HEK293 (cell line): ENCODE measurements at regions not wholly inside any gene's neighbourhood (a gene's known extent, or its start where the extent isn't known, plus 50 kb on each side); places are given as distances from the start of the nearest gene placed in this dataset.

ENCODE experiments used
- CTCF ChIA-PET: fragments of 350-600 bp; formaldehyde crosslinking; extraction: SDS; loops from one replicate; lab custom pipeline; 2021; ENCODE audit warnings: antibody characterized with exemption; lab: Yijun Ruan, JAX
- POLR2A ChIA-PET: fragments of 300-600 bp; formaldehyde crosslinking; extraction: SDS; loops from one replicate; lab custom pipeline; 2020; ENCODE audit warnings: antibody characterized with exemption, inconsistent platforms; lab: Yijun Ruan, JAX
- H3K27ac ChIP-seq: fragments of 200-500 bp; sonication (Bioruptor generic); 2 replicates; pipeline ENCODE4 v1.5.1; 2014; ENCODE audit warnings: low read depth, low read length, control low read depth, inconsistent platforms; ENCODE audit errors: extremely low read depth
- H3K36me3 ChIP-seq, 2 experiments: fragments of 200-500 bp in 1 of 2; sonication (Bioruptor generic) in 1 of 2; 1 replicate in 1 of 2; 2 replicates in 1 of 2; pipeline ENCODE4 v1.5.1; 2014 to 2017; ENCODE audit warnings: inconsistent platforms in 2 of 2, low read length in 2 of 2; ENCODE audit not compliant: control insufficient read depth in 2 of 2, insufficient read depth in 1 of 2
- H3K4me1 ChIP-seq: fragments of 200-500 bp; sonication (Bioruptor generic); 2 replicates; pipeline ENCODE4 v1.5.1; 2014; ENCODE audit warnings: mild to moderate bottlenecking, low read length, inconsistent platforms; ENCODE audit not compliant: control insufficient read depth, insufficient read depth
- H3K4me3 ChIP-seq: 2 replicates; pipeline ENCODE4 v1.5.1; 2011; ENCODE audit warnings: low read depth, mild to moderate bottlenecking, control low read depth, low read length, moderate library complexity
- H3K9me3 ChIP-seq: fragments of 200-500 bp; sonication (Bioruptor generic); 2 replicates; pipeline ENCODE4 v1.5.1; 2014; ENCODE audit warnings: low read depth, low read length, inconsistent platforms; ENCODE audit not compliant: control insufficient read depth, insufficient read depth
- PRDM2 ChIP-seq: fragments of 450-650 bp; formaldehyde crosslinking; IDR thresholded peaks from 2 replicates; pipeline ENCODE4 v1.5.1; 2016; ENCODE audit warnings: missing biosample characterization, missing genetic modification characterization, borderline replicate concordance
- SCRT2 ChIP-seq: fragments of 450-650 bp; formaldehyde crosslinking; IDR thresholded peaks from 2 replicates; pipeline ENCODE4 v1.5.1; 2016; ENCODE audit warnings: missing biosample characterization, missing genetic modification characterization
- ZEB2 ChIP-seq: fragments of 450-650 bp; formaldehyde crosslinking; IDR thresholded peaks from 2 replicates; pipeline ENCODE4 v1.5.1; 2016; ENCODE audit warnings: missing biosample characterization, missing genetic modification characterization
- ZIC2 ChIP-seq: fragments of 450-650 bp; formaldehyde crosslinking; IDR thresholded peaks from 2 replicates; pipeline ENCODE4 v1.5.1; 2016; ENCODE audit warnings: missing biosample characterization, missing genetic modification characterization
- ZNF121 ChIP-seq: fragments of 450-650 bp; formaldehyde crosslinking; IDR thresholded peaks from 2 replicates; pipeline ENCODE4 v1.5.1; 2016; ENCODE audit warnings: missing biosample characterization, missing genetic modification characterization
- ZNF155 ChIP-seq: fragments of 450-650 bp; formaldehyde crosslinking; IDR thresholded peaks from 2 replicates; pipeline ENCODE4 v1.5.1; 2016; ENCODE audit warnings: missing biosample characterization, missing genetic modification characterization
- ZNF174 ChIP-seq: fragments of 450-650 bp; formaldehyde crosslinking; IDR thresholded peaks from 2 replicates; pipeline ENCODE4 v1.5.0; 2017; ENCODE audit warnings: missing biosample characterization, mild to moderate bottlenecking, missing genetic modification characterization
- ZNF175 ChIP-seq: fragments of 450-650 bp; formaldehyde crosslinking; IDR thresholded peaks from 2 replicates; pipeline ENCODE4 v1.5.1; 2016; ENCODE audit warnings: missing biosample characterization, missing genetic modification characterization
- ZNF19 ChIP-seq: fragments of 450-650 bp; formaldehyde crosslinking; IDR thresholded peaks from 2 replicates; pipeline ENCODE4; 2016; ENCODE audit warnings: missing biosample characterization, missing genetic modification characterization, low read depth
- ZNF302 ChIP-seq: fragments of 450-650 bp; formaldehyde crosslinking; IDR thresholded peaks from 2 replicates; pipeline ENCODE4 v1.5.1; 2016; ENCODE audit warnings: missing biosample characterization, missing genetic modification characterization, low read depth
- ZNF48 ChIP-seq: fragments of 450-650 bp; formaldehyde crosslinking; IDR thresholded peaks from 2 replicates; pipeline ENCODE4 v1.5.1; 2016; ENCODE audit warnings: missing biosample characterization, missing genetic modification characterization
- ZNF544 ChIP-seq: fragments of 450-650 bp; formaldehyde crosslinking; IDR thresholded peaks from 2 replicates; pipeline ENCODE4 v1.5.0; 2017; ENCODE audit warnings: missing biosample characterization, missing genetic modification characterization
- ZNF580 ChIP-seq: fragments of 450-650 bp; formaldehyde crosslinking; IDR thresholded peaks from 2 replicates; pipeline ENCODE4 v1.5.1; 2016; ENCODE audit warnings: missing biosample characterization, missing genetic modification characterization
- ZNF596 ChIP-seq: fragments of 450-650 bp; IDR thresholded peaks from 2 replicates; pipeline ENCODE4 v1.5.0; 2018; ENCODE audit warnings: missing biosample characterization, mild to moderate bottlenecking, missing genetic modification characterization, moderate library complexity
- ZNF621 ChIP-seq: fragments of 450-650 bp; formaldehyde crosslinking; IDR thresholded peaks from 2 replicates; pipeline ENCODE4 v1.5.1; 2017; ENCODE audit warnings: missing biosample characterization, missing genetic modification characterization
- ZNF624 ChIP-seq: fragments of 450-650 bp; formaldehyde crosslinking; IDR thresholded peaks from 2 replicates; pipeline ENCODE4 v1.5.1; 2017; ENCODE audit warnings: missing biosample characterization, missing genetic modification characterization
- ZNF701 ChIP-seq: fragments of 450-650 bp; formaldehyde crosslinking; IDR thresholded peaks from 2 replicates; pipeline ENCODE4 v1.5.1; 2016; ENCODE audit warnings: missing biosample characterization, missing genetic modification characterization
- ZSCAN23 ChIP-seq: fragments of 450-650 bp; formaldehyde crosslinking; IDR thresholded peaks from 2 replicates; pipeline ENCODE4 v1.5.1; 2016; ENCODE audit warnings: missing biosample characterization, missing genetic modification characterization
- TF ChIP-seq, protein P1 (sequence below): fragments of 450-650 bp; formaldehyde crosslinking; IDR thresholded peaks from 2 replicates; pipeline ENCODE4 v1.5.1; 2016; ENCODE audit warnings: missing biosample characterization, missing genetic modification characterization
- TF ChIP-seq, protein P2 (sequence below): fragments of 450-650 bp; formaldehyde crosslinking; IDR thresholded peaks from 2 replicates; pipeline ENCODE4 v1.5.1; 2016; ENCODE audit warnings: missing biosample characterization, missing genetic modification characterization
- TF ChIP-seq, protein P3 (sequence below): fragments of 450-650 bp; formaldehyde crosslinking; IDR thresholded peaks from 2 replicates; pipeline ENCODE4 v1.5.1; 2016; ENCODE audit warnings: missing biosample characterization, missing genetic modification characterization, low read depth

DNA sequence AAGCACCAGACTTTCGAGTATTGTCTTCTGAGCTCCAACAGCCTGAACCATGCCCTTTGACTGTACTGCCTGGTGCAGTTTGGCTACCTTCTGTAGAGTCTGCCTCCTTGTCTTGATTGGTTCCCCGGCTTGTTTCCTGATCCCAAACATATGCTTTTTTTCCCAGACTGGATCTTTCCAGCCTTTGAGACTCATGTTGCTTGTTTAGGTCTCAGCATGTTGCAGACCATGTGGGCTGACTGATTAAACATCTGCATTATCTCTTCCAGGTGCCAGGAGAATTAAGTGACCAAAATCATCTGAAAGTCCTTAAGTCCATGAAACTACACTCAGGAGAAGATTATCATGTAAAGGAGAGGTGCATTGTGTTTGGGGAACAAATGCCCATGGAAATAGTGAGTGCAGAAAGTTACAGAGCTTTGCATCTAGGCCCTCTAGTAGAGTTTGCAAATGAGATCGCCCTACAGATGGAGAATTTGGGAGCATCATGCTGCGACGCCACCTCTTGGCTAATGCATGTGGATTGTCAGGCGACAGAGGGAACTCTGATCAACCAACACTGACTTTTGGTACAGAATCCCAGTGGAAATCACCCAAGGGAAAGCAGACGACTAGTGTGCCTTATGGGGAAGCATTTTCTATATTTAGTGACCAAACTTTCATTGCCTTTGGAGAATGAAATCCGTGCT, 188.8 kb downstream of the BLID start:
- no peaks in the 10 kb centered on the region for H3K36me3 ChIP-seq
- no peak for TF ChIP-seq ZIC2 (tag by site-specific recombination)
- no peak for TF ChIP-seq PRDM2 (tag by site-specific recombination)
- TF ChIP-seq ZNF624 (tag by site-specific recombination) = no peak
- TF ChIP-seq ZNF48 (tag by site-specific recombination) = no peak
- TF ChIP-seq, protein P1, sequence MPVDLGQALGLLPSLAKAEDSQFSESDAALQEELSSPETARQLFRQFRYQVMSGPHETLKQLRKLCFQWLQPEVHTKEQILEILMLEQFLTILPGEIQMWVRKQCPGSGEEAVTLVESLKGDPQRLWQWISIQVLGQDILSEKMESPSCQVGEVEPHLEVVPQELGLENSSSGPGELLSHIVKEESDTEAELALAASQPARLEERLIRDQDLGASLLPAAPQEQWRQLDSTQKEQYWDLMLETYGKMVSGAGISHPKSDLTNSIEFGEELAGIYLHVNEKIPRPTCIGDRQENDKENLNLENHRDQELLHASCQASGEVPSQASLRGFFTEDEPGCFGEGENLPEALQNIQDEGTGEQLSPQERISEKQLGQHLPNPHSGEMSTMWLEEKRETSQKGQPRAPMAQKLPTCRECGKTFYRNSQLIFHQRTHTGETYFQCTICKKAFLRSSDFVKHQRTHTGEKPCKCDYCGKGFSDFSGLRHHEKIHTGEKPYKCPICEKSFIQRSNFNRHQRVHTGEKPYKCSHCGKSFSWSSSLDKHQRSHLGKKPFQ (tag by site-specific recombination) = no peak
- no peak for TF ChIP-seq ZNF544
- no peak for TF ChIP-seq ZNF621
- TF ChIP-seq, protein P2, sequence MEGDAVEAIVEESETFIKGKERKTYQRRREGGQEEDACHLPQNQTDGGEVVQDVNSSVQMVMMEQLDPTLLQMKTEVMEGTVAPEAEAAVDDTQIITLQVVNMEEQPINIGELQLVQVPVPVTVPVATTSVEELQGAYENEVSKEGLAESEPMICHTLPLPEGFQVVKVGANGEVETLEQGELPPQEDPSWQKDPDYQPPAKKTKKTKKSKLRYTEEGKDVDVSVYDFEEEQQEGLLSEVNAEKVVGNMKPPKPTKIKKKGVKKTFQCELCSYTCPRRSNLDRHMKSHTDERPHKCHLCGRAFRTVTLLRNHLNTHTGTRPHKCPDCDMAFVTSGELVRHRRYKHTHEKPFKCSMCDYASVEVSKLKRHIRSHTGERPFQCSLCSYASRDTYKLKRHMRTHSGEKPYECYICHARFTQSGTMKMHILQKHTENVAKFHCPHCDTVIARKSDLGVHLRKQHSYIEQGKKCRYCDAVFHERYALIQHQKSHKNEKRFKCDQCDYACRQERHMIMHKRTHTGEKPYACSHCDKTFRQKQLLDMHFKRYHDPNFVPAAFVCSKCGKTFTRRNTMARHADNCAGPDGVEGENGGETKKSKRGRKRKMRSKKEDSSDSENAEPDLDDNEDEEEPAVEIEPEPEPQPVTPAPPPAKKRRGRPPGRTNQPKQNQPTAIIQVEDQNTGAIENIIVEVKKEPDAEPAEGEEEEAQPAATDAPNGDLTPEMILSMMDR (tag by site-specific recombination) = no peak
- CTCF ChIA-PET = no interaction called here

GRCh38 chr11:121924191-121924590, 191.8 kb downstream of the BLID start:
- Histone ChIP-seq H3K4me3 (no peak overlapping the region), H3K9me3 (no peaks in the 10 kb centered on the region), H3K4me1 (0 out of 2 replicates have a peak, but pooled peaks cover 3% of the 10 kb centered on the region), H3K27ac (no peak overlapping the region), H3K36me3 (no peaks in the 10 kb centered on the region)
- ChIA-PET CTCF (no interaction called here), POLR2A (no interaction called here)
- TF ChIP-seq, protein P3, sequence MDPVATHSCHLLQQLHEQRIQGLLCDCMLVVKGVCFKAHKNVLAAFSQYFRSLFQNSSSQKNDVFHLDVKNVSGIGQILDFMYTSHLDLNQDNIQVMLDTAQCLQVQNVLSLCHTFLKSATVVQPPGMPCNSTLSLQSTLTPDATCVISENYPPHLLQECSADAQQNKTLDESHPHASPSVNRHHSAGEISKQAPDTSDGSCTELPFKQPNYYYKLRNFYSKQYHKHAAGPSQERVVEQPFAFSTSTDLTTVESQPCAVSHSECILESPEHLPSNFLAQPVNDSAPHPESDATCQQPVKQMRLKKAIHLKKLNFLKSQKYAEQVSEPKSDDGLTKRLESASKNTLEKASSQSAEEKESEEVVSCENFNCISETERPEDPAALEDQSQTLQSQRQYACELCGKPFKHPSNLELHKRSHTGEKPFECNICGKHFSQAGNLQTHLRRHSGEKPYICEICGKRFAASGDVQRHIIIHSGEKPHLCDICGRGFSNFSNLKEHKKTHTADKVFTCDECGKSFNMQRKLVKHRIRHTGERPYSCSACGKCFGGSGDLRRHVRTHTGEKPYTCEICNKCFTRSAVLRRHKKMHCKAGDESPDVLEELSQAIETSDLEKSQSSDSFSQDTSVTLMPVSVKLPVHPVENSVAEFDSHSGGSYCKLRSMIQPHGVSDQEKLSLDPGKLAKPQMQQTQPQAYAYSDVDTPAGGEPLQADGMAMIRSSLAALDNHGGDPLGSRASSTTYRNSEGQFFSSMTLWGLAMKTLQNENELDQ (tag by site-specific recombination) = no peak
- no peak for TF ChIP-seq ZNF19 (tag by site-specific recombination)
- TF ChIP-seq ZNF174 (tag by site-specific recombination) = no peak
- TF ChIP-seq ZNF302 (tag by site-specific recombination) = no peak
- TF ChIP-seq ZNF121 (tag by site-specific recombination) = no peak
- TF ChIP-seq, protein P2 (tag by site-specific recombination) = no peak
- no peak for TF ChIP-seq ZEB2 (tag by site-specific recombination)
- TF ChIP-seq ZNF701 (tag by site-specific recombination) = no peak
- no peak for TF ChIP-seq ZNF48 (tag by site-specific recombination)
- TF ChIP-seq ZNF155 (tag by site-specific recombination) = no peak
- TF ChIP-seq SCRT2 = no peak
- TF ChIP-seq ZNF175 (tag by site-specific recombination) = no peak
- TF ChIP-seq ZNF596 = no peak
- no peak for TF ChIP-seq ZSCAN23 (tag by site-specific recombination)
- TF ChIP-seq ZNF580 (tag by site-specific recombination) = no peak

More for the DNA sequence above, 188.8 kb downstream of the BLID start:
- Histone ChIP-seq H3K4me1 (0 out of 2 replicates have a peak, but pooled peaks cover 8% of the 10 kb centered on the region), H3K4me3 (no peak overlapping the region), H3K27ac (no peak overlapping the region), H3K9me3 (no peaks in the 10 kb centered on the region)
- POLR2A ChIA-PET = no interaction called here
